ENCODE measurements at regions not wholly inside any gene's neighbourhood (a gene's known extent, or its start where the extent isn't known, plus 50 kb on each side); places are given as distances from the start of the nearest gene placed in this dataset.
"Not testable (repeated sequence)": the region's sequence is repeated elsewhere in the genome, so short reads cannot be mapped to it uniquely, and the experiment has no call there.

GRCh38 chr12:24679126-24679525 lies 269.8 kb downstream of the BCAT1 start:
- ATAC-seq, result no peak
- CTCF ChIA-PET, result interaction anchor here (0.7 kb wide), 1 partner anchor 444 kb away, joined by 3 read pairs; no protein-coding TSS in a partner anchor
- Mint-ChIP-seq H3K9me3 (ENCODE audit: low read depth) (peaks cover 1% of the 10 kb centered on the region), H3K27ac (no peak overlapping the region), H3K4me3 (no peak overlapping the region), H3K4me1 (no peaks in the 10 kb centered on the region), H3K27me3 (no peaks in the 10 kb centered on the region), H3K36me3 (ENCODE audit: low read depth) (no peaks in the 10 kb centered on the region)
- DNase-seq, result no peak
- intact Hi-C loops (cut with DNase I, micrococcal nuclease), result no loop called here
- POLR2A ChIA-PET, result no interaction called here

- no peak overlapping the region for H3K27ac Mint-ChIP-seq
- H3K4me1 Mint-ChIP-seq, result no peaks in the 10 kb centered on the region
- H3K27me3 Mint-ChIP-seq, result no peaks in the 10 kb centered on the region
- H3K9me3 Mint-ChIP-seq (ENCODE audit: low read depth), result peaks cover 1% of the 10 kb centered on the region
- ATAC-seq (no peak), DNase-seq (no peak)
- intact Hi-C loops (cut with DNase I, micrococcal nuclease), result no loop called here
- POLR2A ChIA-PET, result no interaction called here
- H3K36me3 Mint-ChIP-seq (ENCODE audit: low read depth), result no peaks in the 10 kb centered on the region
- no peak overlapping the region for H3K4me3 Mint-ChIP-seq
- CTCF ChIA-PET, result interaction anchor here (0.7 kb wide), 1 partner anchor 444 kb away, joined by 3 read pairs; no protein-coding TSS in a partner anchor
These were observed 270.5 kb downstream of the BCAT1 start for GRCh38 chr12:24678436-24678835.

GRCh38 chr12:24668563-24668962 lies 280.3 kb downstream of the BCAT1 start:
- ChIA-PET POLR2A (no interaction called here), CTCF (no interaction called here)
- Mint-ChIP-seq H3K4me3 (no peak overlapping the region), H3K4me1 (no peaks in the 10 kb centered on the region), H3K27me3 (no peaks in the 10 kb centered on the region), H3K27ac (no peak overlapping the region), H3K36me3 (ENCODE audit: low read depth) (no peaks in the 10 kb centered on the region), H3K9me3 (ENCODE audit: low read depth) (peaks cover 1% of the 10 kb centered on the region)
- no peak for DNase-seq
- intact Hi-C loops (cut with DNase I, micrococcal nuclease), result no loop called here
- ATAC-seq, result no peak

- CTCF ChIA-PET, result no interaction called here
- Mint-ChIP-seq H3K9me3 (ENCODE audit: low read depth) (no peaks in the 10 kb centered on the region), H3K4me1 (no peaks in the 10 kb centered on the region), H3K27me3 (peaks cover under 1% of the 10 kb centered on the region), H3K4me3 (no peak overlapping the region), H3K36me3 (ENCODE audit: low read depth) (no peaks in the 10 kb centered on the region), H3K27ac (no peak overlapping the region)
- POLR2A ChIA-PET, result no interaction called here
- DNase-seq (no peak), ATAC-seq (no peak)
- intact Hi-C loops (cut with DNase I, micrococcal nuclease), result no loop called here
These were observed 284.6 kb downstream of the BCAT1 start for GRCh38 chr12:24664161-24664880.

GRCh38 chr12:24661657-24662096 lies 287.2 kb downstream of the BCAT1 start:
- no peak overlapping the region for H3K27ac Mint-ChIP-seq
- intact Hi-C loops (cut with DNase I, micrococcal nuclease), result no loop called here
- DNase-seq, result no peak
- H3K9me3 Mint-ChIP-seq (ENCODE audit: low read depth), result no peaks in the 10 kb centered on the region
- H3K4me3 Mint-ChIP-seq, result no peak overlapping the region
- no peaks in the 10 kb centered on the region for H3K36me3 Mint-ChIP-seq (ENCODE audit: low read depth)
- no peak for ATAC-seq
- no peaks in the 10 kb centered on the region for H3K4me1 Mint-ChIP-seq
- ChIA-PET CTCF (no interaction called here), POLR2A (no interaction called here)
- H3K27me3 Mint-ChIP-seq, result peaks cover 2% of the 10 kb centered on the region

- H3K4me1 Mint-ChIP-seq, result no peaks in the 10 kb centered on the region
- H3K27ac Mint-ChIP-seq, result no peak overlapping the region
- ChIA-PET CTCF (no interaction called here), POLR2A (interaction anchor here (0.6 kb wide), 1 partner anchor 613 kb away, joined by 3 read pairs; no protein-coding TSS in a partner anchor)
- no peak overlapping the region for H3K4me3 Mint-ChIP-seq
- DNase-seq, result no peak
- H3K9me3 Mint-ChIP-seq (ENCODE audit: low read depth), result no peaks in the 10 kb centered on the region
- no peaks in the 10 kb centered on the region for H3K36me3 Mint-ChIP-seq (ENCODE audit: low read depth)
- intact Hi-C loops (cut with DNase I, micrococcal nuclease), result no loop called here
- ATAC-seq, result no peak
- H3K27me3 Mint-ChIP-seq, result peaks cover 2% of the 10 kb centered on the region
These were observed 289.9 kb downstream of the BCAT1 start for GRCh38 chr12:24659016-24659415.

GRCh38 chr12:24654344-24654743 lies 294.6 kb downstream of the BCAT1 start:
- H3K27ac Mint-ChIP-seq; POLR2A ChIA-PET; H3K4me3 Mint-ChIP-seq; ATAC-seq; CTCF ChIA-PET; H3K4me1 Mint-ChIP-seq; intact Hi-C loops (cut with DNase I, micrococcal nuclease); DNase-seq; H3K27me3 Mint-ChIP-seq; H3K9me3 Mint-ChIP-seq (ENCODE audit: low read depth); H3K36me3 Mint-ChIP-seq (ENCODE audit: low read depth): not testable (repeated sequence)

GRCh38 chr12:24649634-24650033 lies 299.3 kb downstream of the BCAT1 start:
- H3K9me3 Mint-ChIP-seq (ENCODE audit: low read depth), result peaks cover 4% of the 10 kb centered on the region
- H3K4me1 Mint-ChIP-seq, result no peaks in the 10 kb centered on the region
- no peak overlapping the region for H3K27ac Mint-ChIP-seq
- intact Hi-C loops (cut with DNase I, micrococcal nuclease), result no loop called here
- ATAC-seq (no peak), DNase-seq (no peak)
- H3K4me3 Mint-ChIP-seq, result no peak overlapping the region
- POLR2A ChIA-PET, result no interaction called here
- CTCF ChIA-PET, result no interaction called here
- H3K36me3 Mint-ChIP-seq (ENCODE audit: low read depth), result no peaks in the 10 kb centered on the region
- no peaks in the 10 kb centered on the region for H3K27me3 Mint-ChIP-seq

GRCh38 chr12:24649209-24649608 lies 299.7 kb downstream of the BCAT1 start:
- ChIA-PET CTCF (no interaction called here), POLR2A (no interaction called here)
- Mint-ChIP-seq H3K4me3 (no peak overlapping the region), H3K27ac (no peak overlapping the region), H3K36me3 (ENCODE audit: low read depth) (no peaks in the 10 kb centered on the region), H3K27me3 (no peaks in the 10 kb centered on the region), H3K9me3 (ENCODE audit: low read depth) (peaks cover 4% of the 10 kb centered on the region), H3K4me1 (no peaks in the 10 kb centered on the region)
- DNase-seq, result no peak
- intact Hi-C loops (cut with DNase I, micrococcal nuclease), result no loop called here
- no peak for ATAC-seq

GRCh38 chr12:24645254-24645653 lies 303.6 kb downstream of the BCAT1 start:
- no peaks in the 10 kb centered on the region for H3K36me3 Mint-ChIP-seq (ENCODE audit: low read depth)
- DNase-seq (no peak), ATAC-seq (no peak)
- no peaks in the 10 kb centered on the region for H3K4me1 Mint-ChIP-seq
- POLR2A ChIA-PET, result no interaction called here
- peaks cover 2% of the 10 kb centered on the region for H3K9me3 Mint-ChIP-seq (ENCODE audit: low read depth)
- intact Hi-C loops (cut with DNase I, micrococcal nuclease), result no loop called here
- no peak overlapping the region for H3K4me3 Mint-ChIP-seq
- H3K27me3 Mint-ChIP-seq, result no peaks in the 10 kb centered on the region
- H3K27ac Mint-ChIP-seq, result no peak overlapping the region
- CTCF ChIA-PET, result no interaction called here

GRCh38 chr12:24643120-24644119 lies 305.5 kb downstream of the BCAT1 start:
- POLR2A ChIA-PET, result no interaction called here
- Mint-ChIP-seq H3K4me3 (no peak overlapping the region), H3K27me3 (no peaks in the 10 kb centered on the region), H3K27ac (no peak overlapping the region), H3K4me1 (no peaks in the 10 kb centered on the region), H3K36me3 (ENCODE audit: low read depth) (no peaks in the 10 kb centered on the region), H3K9me3 (ENCODE audit: low read depth) (no peaks in the 10 kb centered on the region)
- ATAC-seq (no peak), DNase-seq (no peak)
- CTCF ChIA-PET, result no interaction called here
- intact Hi-C loops (cut with DNase I, micrococcal nuclease), result no loop called here

GRCh38 chr12:24639641-24640040 lies 309.3 kb downstream of the BCAT1 start:
- CTCF ChIA-PET, result no interaction called here

More at GRCh38 chr12:24639641-24640040, 309.3 kb downstream of the BCAT1 start:
- H3K9me3 Mint-ChIP-seq (ENCODE audit: low read depth), result no peaks in the 10 kb centered on the region
- H3K4me3 Mint-ChIP-seq, result no peak overlapping the region
- H3K27ac Mint-ChIP-seq, result no peak overlapping the region
- no peaks in the 10 kb centered on the region for H3K4me1 Mint-ChIP-seq
- no peaks in the 10 kb centered on the region for H3K36me3 Mint-ChIP-seq (ENCODE audit: low read depth)
- intact Hi-C loops (cut with DNase I, micrococcal nuclease), result no loop called here
- ATAC-seq, result no peak
- DNase-seq, result no peak
- H3K27me3 Mint-ChIP-seq, result peaks cover 3% of the 10 kb centered on the region
- POLR2A ChIA-PET, result no interaction called here
